T-helper 1 cell (primary cell): ENCODE measurements at regions not wholly inside any gene's neighbourhood (a gene's known extent, or its start where the extent isn't known, plus 50 kb on each side); places are given as distances from the start of the nearest gene placed in this dataset.
A peak's percentile ranks its signal among the peaks of the same experiment; 100 is the strongest.
"Not testable (repeated sequence)": the region's sequence is repeated elsewhere in the genome, so short reads cannot be mapped to it uniquely, and the experiment has no call there.

Experiments used
- DNase-seq, 5 donors: peaks; one replicate each; pipeline ENCODE4 v3.0.0-alpha.2; 2012 to 2020

DNA sequence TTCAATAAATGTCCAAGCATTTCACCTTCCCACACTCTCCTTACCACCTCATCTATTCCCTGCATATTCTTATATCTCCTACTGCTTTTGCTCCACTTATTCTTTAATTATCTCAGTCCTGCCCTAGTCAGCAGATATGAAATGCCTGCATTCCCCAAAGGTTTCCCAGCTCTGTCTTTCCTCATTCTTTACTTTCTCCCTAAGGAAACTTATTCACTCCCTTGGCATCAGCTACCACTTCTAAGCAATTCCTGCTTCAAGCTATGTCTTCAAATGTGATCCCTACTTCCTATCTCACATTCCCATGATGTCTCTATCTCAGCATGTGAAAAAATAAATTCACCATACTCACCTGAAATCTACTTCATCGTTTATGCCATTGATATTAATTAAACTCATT, 111.8 kb downstream of the CAPZA3 start:
- DNase-seq = no peak

DNA sequence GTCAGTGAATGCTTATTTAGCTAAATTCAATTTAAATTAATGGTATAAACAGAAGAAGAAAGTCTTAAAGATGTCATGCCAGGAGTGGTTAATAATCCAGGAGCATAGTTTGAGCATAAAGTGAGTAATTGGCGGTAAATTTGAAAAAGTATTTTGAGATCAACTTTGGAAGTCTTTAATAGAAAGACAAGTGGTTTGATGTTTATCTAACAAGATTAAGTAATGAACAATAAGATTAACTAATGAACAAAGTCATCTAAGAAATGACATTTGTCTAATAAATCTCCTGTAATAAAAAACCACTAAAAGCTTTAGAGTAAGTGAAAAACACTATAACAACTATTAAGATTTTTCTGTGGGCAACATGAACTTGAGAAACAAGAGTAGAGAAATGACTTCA, 112.8 kb downstream of the CAPZA3 start:
- no peak for DNase-seq

DNA sequence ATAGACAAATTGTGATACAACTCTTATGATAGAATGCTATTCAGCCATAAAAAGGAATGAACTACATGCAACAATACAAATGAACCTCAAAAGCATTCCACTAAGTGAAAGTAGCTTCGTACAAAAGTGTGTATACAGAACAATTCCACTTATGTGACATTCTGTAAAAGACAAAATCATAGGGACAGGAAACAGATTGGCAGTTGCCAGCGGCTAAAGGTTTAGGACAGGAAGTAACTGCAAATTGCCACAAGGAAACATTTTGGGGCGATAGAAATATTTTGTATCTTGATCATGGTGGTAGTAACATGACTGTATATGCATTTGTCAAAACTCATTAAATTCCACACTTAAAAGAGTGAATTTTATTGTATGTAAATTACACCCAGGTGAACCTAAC, 113.4 kb downstream of the CAPZA3 start:
- no peak for DNase-seq

DNA sequence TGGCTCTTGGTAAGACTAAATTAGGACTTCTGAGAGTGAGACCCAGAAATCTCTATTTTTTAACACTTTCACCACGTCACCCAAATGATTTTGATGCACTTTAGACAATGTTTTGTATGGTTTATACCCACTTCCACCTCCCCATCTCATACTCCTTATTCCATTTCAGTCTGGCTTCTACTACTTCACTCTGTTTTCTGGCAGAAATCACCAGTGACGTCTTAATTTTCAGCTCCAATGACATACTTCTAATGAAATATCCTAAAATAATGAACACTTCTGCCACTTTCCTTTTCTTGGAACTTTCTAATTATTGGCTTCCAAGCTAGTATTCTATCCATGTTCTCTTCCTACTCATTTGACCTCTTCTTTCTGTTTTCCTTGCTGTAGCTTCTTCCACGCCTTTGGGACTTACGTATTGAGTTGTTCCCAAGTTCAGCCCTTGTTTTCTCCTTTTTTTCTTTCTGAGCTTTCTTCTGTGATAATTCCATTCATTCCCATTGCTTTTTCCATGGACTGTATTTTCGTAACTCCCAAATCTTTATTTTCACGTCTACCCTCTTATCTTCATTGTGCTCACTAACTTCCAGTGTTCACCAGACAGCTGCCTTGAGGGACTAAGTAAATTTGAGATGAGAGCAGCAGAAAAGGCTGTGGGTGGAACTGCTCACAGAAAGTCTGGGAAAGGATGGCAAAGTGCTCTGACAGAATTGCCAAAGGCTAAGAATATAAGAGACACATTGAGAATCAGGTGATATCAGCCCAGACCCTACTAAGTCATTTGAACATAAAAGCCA, 115.8 kb downstream of the CAPZA3 start:
- no peak for DNase-seq

DNA sequence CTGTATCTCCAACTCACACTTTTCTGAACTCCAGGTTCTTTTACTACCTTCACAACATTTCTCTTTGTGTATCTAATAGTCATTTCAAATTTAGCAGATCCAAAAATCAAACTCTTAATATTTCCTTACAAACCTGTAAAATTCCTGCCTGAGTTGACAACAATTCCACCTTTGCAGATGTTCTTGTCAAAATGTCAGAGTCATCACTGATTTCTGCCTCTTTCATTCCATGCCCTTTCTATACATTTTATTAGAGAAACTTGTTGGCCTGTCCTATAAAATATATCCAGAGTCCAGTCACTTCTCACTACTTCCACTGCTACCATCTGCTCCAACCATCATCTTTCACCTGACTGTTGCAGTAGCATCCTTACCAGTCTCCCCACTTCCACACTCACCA, 119.7 kb downstream of the CAPZA3 start:
- no peak for DNase-seq

DNA sequence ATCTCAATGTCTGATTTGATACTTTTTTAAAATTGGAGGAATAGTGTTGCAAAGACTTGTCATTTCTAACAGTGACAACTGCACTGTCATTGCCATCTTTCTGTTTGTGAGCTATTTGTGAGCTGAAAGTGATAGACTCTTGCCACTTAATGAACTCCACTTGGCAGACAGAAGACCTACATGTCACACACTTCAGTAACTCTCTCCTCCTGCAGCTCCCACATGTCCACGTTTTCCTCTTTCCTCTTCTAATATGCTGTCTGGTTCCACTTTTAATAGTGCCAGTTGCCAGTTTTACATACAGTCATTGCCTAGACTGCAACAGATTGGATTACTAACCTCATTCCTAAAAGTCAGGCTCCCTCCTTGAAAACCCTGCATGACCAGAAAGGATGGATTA, 121.5 kb downstream of the CAPZA3 start:
- DNase-seq = no peak

DNA sequence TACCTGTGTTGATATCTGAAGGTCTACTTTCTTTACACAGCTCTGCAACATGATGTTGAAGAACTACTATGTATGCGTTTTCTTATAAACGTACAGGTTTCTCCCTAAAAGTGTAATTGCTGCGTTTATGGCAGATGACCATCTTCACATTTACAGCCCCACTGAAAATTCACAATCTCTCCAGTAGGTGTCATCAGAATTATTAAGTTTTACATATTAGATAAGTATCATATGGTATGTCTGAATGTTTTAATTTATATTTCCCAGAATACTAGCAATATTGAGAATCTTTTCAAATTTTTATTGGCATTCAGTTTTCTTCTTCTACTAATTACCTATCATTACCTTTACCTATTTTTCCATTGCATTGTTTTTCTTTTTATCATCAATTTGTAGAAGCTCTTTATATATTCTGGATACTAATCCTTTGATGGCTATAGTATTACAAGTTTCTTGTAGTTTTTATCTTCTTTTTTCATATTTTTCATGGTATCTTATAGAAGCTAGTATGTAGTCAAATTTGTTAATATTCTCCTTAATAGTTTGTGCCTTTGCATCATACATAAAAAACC, 123.5 kb downstream of the CAPZA3 start:
- DNase-seq = no peak

DNA sequence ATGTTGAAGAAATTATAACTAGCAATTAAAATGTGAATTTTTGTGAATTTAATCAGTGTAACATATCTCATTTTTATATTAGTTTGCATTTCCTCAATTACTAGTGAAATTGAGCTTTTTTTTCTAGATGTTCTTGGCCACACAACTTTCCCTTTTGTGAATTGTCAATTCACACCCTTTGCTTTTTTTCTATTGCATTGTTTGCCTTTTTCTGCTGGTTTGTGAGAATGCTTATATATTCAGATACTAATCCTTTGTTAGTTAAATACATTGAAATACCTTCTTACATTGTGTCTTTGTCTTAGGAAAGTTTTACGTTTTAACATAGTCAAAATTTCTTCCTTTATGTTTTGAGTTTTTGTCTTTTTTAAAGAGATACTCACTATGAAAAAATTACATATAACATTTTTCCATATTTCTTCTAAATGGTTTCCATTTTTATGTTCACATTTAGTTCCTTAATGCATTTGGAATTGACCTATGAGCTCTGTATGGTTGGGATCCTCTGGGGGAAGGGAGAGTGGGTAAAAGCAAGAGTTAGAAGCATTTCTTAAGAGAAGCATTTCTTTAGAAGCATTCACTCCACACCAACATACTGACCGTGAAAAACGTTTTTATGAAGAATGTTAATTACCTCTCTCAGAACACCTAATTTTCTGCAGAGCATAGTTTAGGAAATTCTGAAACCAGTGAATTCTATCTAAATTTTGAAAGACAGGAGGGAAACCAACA, 126.0 kb downstream of the CAPZA3 start:
- DNase-seq = no peak

DNA sequence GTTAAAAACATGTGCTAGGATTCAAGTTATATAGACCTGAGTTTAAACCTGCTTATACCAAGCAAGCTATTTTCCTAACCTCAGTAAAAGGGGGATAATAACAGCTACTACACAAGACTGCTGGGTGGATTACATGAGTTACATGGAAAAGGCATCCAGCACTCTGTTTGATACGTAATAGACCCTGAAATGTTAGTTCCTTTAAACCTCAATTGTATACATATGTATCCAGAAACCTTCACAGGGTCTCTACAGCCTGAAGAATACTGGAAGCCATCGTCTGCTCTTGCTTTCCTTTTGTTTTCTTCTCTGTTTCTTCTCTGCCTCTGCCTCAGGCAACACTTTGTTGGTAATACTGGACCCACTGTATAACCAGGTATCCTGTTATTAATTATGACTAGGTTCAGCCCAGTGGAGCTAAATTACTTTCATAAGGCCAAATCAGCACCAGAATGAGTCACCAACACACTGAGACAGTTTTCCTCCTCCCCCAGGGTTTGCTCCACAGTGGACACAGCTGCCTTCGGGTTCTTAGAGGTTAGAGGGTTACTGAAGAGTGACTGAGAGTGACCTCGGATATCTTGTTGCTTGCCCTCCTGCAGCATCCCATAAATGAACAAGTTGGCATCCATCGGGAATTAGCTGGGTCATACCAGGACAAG, 127.1 kb downstream of the CAPZA3 start:
- DNase-seq = no peak

DNA sequence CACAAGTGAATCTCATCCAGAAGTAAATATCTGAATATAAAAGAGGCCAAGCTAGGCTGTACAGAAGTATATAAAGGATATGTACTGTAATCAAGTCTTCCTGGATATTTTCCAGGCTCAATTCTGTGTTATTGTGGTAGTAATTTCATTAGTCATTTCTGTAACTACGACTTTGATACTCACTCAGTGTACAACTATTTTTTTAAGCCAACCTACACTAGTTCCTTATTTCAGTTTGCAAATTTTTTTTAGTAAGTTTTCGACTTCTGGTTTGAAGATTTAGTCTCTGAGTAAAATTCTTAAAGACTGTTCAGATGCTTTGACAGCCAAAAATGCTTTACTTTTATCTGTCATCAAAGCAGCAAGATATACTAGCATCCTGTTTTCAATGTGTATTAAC, 130.8 kb downstream of the CAPZA3 start:
- no peak for DNase-seq

DNA sequence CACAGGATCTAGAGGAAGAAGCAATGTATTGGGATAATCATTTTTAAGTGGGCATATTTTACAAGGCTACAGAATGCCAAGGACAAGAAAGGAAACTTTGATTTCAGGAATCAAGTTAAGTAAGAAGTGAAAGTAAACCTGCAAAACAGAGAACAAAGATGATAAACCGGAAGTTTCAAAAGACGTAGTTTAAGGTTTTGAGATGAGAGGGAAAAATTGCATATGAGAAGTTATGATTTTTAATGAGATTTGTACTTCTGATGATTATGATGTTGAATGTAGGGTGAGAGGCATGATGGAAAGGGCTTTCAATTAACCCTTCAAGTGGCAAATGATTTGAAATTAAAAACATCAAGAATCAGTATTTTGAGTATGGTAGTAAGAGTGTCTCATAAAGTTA, 134.9 kb downstream of the CAPZA3 start:
- peak in 1 of 5 donors; percentile 6 for DNase-seq

DNA sequence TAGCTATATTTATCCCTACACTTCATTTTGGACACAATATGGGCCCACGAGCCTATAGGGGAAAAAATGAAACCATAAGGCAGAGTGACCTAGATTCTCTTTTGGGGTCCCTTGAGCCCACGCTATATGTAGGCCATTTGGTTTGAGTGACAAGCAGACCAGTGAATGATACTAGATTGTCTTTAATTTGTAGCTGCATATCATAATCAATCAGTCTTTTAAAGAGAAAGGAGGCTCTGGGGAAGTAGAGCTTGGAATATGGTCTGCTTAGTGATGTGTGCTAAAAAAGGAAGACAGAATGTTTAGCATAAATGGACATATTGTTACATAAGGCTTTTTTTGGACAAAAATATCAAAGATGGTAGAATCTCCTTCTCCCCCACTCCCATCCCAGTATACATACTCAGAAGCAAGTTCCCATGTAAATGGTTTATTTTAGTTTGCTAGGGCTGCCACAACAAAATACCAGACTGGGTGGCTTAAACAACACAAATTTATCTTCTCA, 140.8 kb downstream of the CAPZA3 start:
- DNase-seq = no peak

DNA sequence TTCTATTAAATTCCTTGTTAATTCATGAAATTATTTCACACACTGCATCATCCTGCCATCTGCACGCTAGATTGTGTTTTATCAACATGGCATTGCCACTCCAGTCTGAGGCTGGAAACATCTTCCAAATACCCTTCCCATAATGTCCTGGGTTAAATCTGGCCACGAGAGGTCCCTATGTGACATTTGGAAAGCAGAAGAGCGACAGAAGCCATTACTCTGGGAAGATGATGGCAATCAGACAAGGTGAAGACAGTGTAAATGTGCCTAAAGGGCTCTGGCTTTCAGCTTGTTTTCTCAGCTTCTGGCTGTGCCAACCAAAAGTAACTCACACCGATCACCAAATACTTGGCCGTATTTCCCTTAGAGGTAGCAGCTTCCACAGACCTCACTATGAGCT, 144.8 kb downstream of the CAPZA3 start:
- DNase-seq = no peak

DNA sequence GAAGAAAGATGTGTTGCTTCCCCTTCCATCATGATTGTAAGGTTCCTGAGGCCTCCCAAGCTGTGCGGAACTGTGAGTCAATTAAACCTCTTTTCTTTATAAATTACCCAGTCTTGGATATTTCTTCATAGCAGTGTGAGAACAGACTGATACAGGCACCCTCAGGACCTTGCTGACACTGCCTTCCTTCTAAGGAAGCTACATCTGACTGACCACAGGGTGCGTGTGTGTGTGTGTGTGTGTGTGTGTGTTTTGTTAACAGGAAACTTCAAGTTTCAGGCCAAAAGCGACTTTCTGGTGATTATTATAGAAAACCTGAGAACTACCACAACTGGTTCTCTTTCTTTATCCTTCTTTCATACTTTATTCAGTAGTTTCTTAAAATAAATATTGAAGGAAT, 149.0 kb downstream of the CAPZA3 start:
- DNase-seq = no peak

DNA sequence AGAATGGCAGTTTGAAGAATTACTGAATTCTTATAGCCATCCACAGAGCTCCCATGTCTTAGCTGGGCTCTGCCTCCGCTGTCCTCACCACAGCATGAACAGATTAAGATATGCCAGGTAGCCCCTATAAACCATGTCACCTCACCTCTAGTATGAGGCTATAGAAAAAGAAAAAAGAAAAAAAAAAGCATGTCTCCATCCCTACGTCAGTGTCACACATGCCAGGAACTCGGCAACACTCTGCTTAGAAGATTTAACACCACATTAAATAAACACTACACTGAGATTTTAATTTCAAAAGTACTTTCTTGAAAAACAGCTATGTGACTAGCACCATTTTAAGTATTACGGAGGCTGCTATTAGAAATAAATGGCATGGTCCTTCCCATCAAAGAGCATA, 149.4 kb downstream of the CAPZA3 start:
- DNase-seq = no peak

DNA sequence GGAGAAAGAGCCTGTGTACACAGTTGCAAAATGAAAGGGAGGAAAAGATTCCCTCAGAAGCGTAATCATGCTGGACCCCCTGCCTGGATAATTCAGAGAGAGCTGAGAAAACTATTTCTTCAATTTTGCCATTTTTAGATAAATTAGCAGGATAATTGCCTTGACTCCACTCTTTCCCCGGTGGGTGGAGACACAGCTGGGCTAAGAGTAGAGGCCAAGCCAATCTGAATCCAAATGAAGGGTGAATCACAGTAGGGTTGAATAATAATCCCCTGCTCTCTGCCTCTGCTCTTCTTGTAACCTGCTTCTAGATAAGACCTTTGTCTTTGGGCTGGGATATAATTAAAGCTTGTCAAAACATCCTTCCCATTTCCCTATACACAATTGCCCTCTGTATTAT, 150.1 kb downstream of the CAPZA3 start:
- DNase-seq = no peak

DNA sequence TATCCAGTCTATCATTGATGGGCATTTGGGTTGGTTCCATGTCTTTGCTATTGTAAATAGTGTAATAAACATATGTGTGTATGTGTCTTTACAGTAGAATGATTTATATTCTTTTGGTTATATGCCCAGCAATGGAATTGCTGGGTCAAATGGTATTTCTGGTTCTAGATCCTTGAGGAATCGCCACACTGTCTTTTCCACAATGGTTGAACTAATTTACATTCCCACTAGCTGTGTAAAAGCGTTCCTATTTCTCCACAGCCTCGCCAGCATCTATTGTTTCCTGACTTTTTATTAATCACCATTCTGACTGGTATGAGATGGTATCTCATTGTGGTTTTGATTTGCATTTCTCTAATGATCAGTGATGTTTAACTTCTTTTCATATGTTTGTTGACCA, 152.7 kb downstream of the CAPZA3 start:
- not testable (repeated sequence) for DNase-seq

DNA sequence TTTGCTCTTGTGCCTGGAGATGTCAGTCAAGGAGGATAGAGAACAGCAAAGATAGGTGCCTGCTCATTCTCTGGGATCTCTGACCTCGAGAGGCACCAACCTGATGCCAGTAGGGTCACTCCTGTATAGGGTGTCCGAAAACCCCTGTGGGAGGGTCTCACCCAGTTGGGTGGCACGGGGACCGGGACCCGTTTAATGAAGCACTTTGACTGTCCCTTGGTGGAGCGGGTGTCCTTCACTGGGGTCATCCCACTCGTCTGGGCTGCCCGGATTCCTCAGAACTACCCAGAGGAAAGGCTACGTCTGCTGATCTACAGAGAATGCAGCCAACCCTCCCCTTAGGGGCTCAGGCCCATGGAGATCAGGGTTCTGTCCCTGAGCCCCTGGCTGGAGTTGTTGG, 157.6 kb downstream of the CAPZA3 start:
- DNase-seq = no peak

DNA sequence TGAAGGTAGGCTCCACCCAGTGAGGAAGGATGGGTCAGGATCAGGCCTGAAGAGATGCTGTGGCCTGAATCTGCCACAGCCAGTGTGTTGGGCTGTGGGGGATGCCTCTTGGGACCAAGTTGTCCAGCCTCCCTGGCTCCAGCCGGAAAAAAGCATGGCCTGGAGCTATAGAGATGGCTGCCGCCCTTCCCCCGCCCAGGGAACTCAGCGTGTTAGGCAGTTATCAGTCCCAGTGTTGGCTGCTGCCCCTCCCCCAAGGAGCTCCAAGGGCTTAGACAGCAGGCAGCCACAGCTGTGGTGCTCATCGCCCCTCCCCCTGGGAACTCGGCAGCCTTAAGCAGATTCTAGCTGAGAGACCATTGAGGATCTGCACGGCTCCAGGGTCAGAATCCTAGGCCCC, 158.0 kb downstream of the CAPZA3 start:
- DNase-seq = no peak

DNA sequence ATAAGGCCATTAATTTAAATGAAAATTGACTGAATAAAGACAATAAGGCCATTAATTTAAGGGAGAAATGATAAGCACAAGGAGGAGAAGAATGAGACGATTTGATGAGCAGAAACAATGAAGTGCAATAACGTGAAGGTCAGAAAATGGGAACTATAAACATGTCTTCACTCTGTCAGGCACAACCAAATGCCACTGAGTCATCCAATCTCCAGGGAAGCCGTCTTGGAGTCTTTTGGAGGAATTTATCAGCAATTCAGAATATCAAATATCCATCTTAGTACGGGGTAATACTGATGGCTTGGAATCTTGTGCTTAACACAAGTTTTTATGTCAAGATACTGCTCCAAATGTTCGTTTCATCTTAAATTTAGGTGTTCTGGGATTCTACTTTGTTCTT, 159.9 kb downstream of the CAPZA3 start:
- DNase-seq = no peak

DNA sequence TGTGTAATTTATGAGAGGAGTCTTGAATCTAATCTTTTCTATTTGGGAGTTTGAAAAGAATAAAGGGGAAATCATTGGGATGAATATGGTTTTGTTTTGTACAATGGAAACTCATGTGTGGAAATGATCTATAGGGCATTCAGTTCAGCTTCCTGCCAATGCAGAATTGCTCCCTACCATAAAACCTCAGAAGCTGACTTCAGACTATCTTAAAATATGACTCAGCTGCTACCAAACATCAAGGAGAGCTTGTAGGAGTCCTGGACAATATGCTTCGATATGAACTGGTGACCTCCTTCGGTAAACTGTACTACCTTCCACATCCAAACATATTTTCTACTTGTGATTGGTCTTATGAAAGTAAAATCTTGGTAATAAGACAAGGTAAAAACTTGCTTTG, 160.6 kb downstream of the CAPZA3 start:
- DNase-seq = no peak

DNA sequence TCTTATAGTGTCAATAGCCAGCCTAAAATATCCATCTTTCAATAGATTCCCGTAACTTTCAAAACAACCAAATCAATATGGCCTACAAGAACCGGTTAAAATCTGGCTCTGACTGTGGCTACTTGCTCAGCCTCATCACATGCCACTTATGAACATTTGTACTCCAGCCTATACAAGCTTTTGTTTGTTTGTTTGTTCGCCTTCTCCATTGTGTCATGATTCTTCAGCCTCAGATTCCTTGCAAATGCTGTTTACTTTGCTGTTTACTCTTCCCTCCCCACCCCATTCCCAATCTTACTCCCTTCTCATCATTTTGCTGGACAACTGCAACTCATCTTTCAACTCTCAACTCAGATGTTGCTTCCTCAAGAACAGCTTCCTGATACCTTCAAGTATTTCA, 161.2 kb downstream of the CAPZA3 start:
- no peak for DNase-seq

DNA sequence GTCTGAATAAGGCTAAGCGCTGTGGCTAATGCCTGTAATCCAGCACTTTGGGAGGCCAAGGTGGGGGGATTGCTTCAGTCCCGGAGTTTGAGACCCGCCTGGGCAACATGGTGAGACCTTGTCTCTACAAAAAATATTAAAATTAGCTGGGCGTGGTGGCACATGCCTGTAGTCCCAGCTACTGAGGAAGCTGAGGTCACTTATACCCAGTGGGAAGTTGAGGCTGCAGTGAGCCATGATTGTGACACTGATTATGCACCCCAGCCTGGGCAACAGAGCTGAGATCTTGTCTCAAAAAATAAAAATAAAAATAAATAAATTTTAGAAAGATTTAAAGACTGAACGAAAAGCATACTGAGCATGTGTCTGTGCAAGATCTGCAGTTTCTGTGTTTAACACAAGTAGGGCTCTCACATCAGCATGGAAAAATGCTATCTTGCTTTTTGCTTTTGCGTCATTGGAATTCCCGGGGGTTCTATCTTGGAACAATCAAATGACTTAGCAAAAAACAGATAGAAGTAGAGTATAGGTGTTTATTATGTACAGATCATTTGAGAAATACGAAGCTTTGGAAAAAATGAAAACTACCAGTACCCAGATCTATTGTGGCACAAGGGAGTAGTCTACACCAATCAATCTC, 161.9 kb downstream of the CAPZA3 start:
- DNase-seq = no peak
